K562 (cell line): ENCODE measurements at regions not wholly inside any gene's neighbourhood (a gene's known extent, or its start where the extent isn't known, plus 50 kb on each side); places are given as distances from the start of the nearest gene placed in this dataset.
A peak's percentile ranks its signal among the peaks of the same experiment; 100 is the strongest.

ENCODE experiments used
- ATAC-seq: fragments of 200-7000 bp; cut with Tn5 transposase; 3 replicates; pipeline ENCODE4 v1.9.1; 2020; ENCODE audit warnings: moderate library complexity
- BruUV-seq: library from RNA; stranded (reverse); fragments of 400-500 nt; replicated peaks from 2 replicates; lab custom pipeline; 2021; lab: Mats Ljungman, UMichigan
- CTCF ChIA-PET: fragments of 300-600 bp; formaldehyde crosslinking; extraction: SDS; loops from one replicate; lab custom pipeline; 2021; ENCODE audit warnings: low intra/inter-chr PET ratio; lab: Yijun Ruan, JAX
- POLR2A ChIA-PET: fragments of 300-600, 350-650 bp; sonication (Branson Sonifier 250); formaldehyde crosslinking; extraction: SDS; loops from one replicate; lab custom pipeline; 2021; ENCODE audit warnings: antibody characterized with exemption, inconsistent platforms; lab: Yijun Ruan, JAX
- DNase-seq, 4 experiments: peaks; one replicate each; pipeline versions ENCODE4 v3.0.0 to v3.0.0-alpha.2; 2011 to 2018; ENCODE audit warnings: low spot score in 3 of 4, mixed read lengths in 3 of 4; ENCODE audit errors: extremely low read depth in 1 of 4
- FAIRE-seq: peaks from 2 replicates; lab custom pipeline; 2011; peaks lifted over from hg19 to GRCh38; lab: Jason Lieb, UNC
- H2AFZ ChIP-seq: 2 replicates; pipeline ENCODE4 v1.6.0; 2011; ENCODE audit warnings: low read depth, low read length, control low read depth, inconsistent platforms
- H3K27ac ChIP-seq: fragments of 200-600 bp; 3 replicates; pipeline ENCODE4 v1.8.0; 2011; ENCODE audit warnings: low read depth, mild to moderate bottlenecking, control low read depth, inconsistent platforms, low read length, moderate library complexity, mixed read lengths; ENCODE audit errors: extremely low read depth
- H3K27me3 ChIP-seq, 2 experiments: fragments of 300-600 bp in 1 of 2; 2 replicates in 1 of 2; 3 replicates in 1 of 2; pipeline versions ENCODE4 v1.6.0 to v1.8.0; 2011; ENCODE audit warnings: inconsistent platforms in 2 of 2, low read length in 2 of 2, mild to moderate bottlenecking in 1 of 2, mixed read lengths in 1 of 2, moderate library complexity in 1 of 2; ENCODE audit not compliant: control insufficient read depth in 2 of 2, insufficient read depth in 2 of 2
- H3K36me3 ChIP-seq: fragments of 300-600 bp; 3 replicates; pipeline ENCODE4 v1.8.0; 2011; ENCODE audit warnings: mild to moderate bottlenecking, low read length, inconsistent platforms; ENCODE audit not compliant: control insufficient read depth, insufficient read depth
- H3K4me1 ChIP-seq, 2 experiments: fragments of 200-600 bp in 1 of 2; replicated peaks in 1 of 2; 2 replicates in 1 of 2; 3 replicates in 1 of 2; pipeline versions ENCODE4 v1.5.1 to v1.8.0; 2011; ENCODE audit warnings: inconsistent platforms in 2 of 2, low read length in 2 of 2, mild to moderate bottlenecking in 1 of 2, mixed read lengths in 1 of 2, moderate library complexity in 1 of 2; ENCODE audit not compliant: control insufficient read depth in 2 of 2, insufficient read depth in 2 of 2
- H3K4me2 ChIP-seq: 2 replicates; pipeline ENCODE4 v1.6.1; 2011; ENCODE audit warnings: low read length, control low read depth, inconsistent platforms, mixed read lengths; ENCODE audit not compliant: insufficient read depth
- H3K4me3 ChIP-seq: fragments of 200-600 bp; sonication (generic), shearing (Covaris generic); 2 replicates; pipeline ENCODE4 v1.5.1; 2016; ENCODE audit warnings: control low read depth, inconsistent platforms
- H3K79me2 ChIP-seq: fragments of 200-600 bp; 3 replicates; pipeline ENCODE4 v1.8.0; 2011; ENCODE audit warnings: low read length, inconsistent platforms; ENCODE audit not compliant: control insufficient read depth, insufficient read depth
- H3K9ac ChIP-seq, 2 experiments: 2 replicates each; pipeline versions ENCODE4 v1.6.0 to v1.6.1; 2011; ENCODE audit warnings: low read depth in 2 of 2, low read length in 2 of 2, control low read depth in 1 of 2, inconsistent platforms in 1 of 2, mild to moderate bottlenecking in 1 of 2, mixed read lengths in 1 of 2; ENCODE audit not compliant: insufficient read depth in 1 of 2
- H3K9me1 ChIP-seq: one replicate; pipeline ENCODE4 v1.6.0; 2011; ENCODE audit warnings: inconsistent platforms, mild to moderate bottlenecking, low read length, moderate library complexity; ENCODE audit not compliant: control insufficient read depth, insufficient read depth
- H3K9me3 ChIP-seq: replicated peaks from 2 replicates; pipeline ENCODE4 v1.5.1; 2011; ENCODE audit warnings: low read depth, low read length, inconsistent platforms; ENCODE audit not compliant: control insufficient read depth, insufficient read depth
- H4K20me1 ChIP-seq: replicated peaks from 2 replicates; pipeline ENCODE4 v1.6.1; 2011; ENCODE audit warnings: low read length, inconsistent platforms, mixed read lengths; ENCODE audit not compliant: control insufficient read depth, insufficient read depth
- CBX2 ChIP-seq: fragments of 200-600 bp; sonication (generic); IDR thresholded peaks from one replicate; pipeline ENCODE4 v1.6.1; 2012; ENCODE audit warnings: mild to moderate bottlenecking, low read length, inconsistent platforms; ENCODE audit not compliant: insufficient read depth, poor library complexity, severe bottlenecking
- CEBPG ChIP-seq, 3 experiments: fragments of 200-800 bp in 1 of 3; sonication (Bioruptor generic) in 1 of 3; sonication (generic) in 1 of 3; formaldehyde crosslinking in 1 of 3; IDR thresholded peaks in 2 of 3; conservative IDR thresholded peaks in 1 of 3; 2 replicates each; pipeline versions ENCODE4 v1.6.1 to v1.8.0; 2016 to 2022; ENCODE audit warnings: missing compliant biosample characterization in 2 of 3, missing genetic modification characterization in 2 of 3, mild to moderate bottlenecking in 1 of 3, missing genetic modification reagents in 1 of 3
- COPS2 ChIP-seq: fragments of 450-650 bp; conservative IDR thresholded peaks from 2 replicates; pipeline ENCODE4 v1.6.1; 2016; ENCODE audit warnings: mild to moderate bottlenecking, moderate library complexity
- CTBP1 ChIP-seq: fragments of 450-650 bp; IDR thresholded peaks from 2 replicates; pipeline ENCODE4 v1.6.1; 2016; ENCODE audit warnings: borderline replicate concordance
- E2F5 ChIP-seq: sonication (generic); formaldehyde crosslinking; IDR thresholded peaks from 2 replicates; pipeline ENCODE4 v1.8.0; 2022; ENCODE audit warnings: mild to moderate bottlenecking, missing genetic modification reagents
- HES1 ChIP-seq: fragments of 450-650 bp; IDR thresholded peaks from 2 replicates; pipeline ENCODE4 v1.6.1; 2016; ENCODE audit warnings: low read depth, mild to moderate bottlenecking, moderate library complexity
- ID3 ChIP-seq, 2 experiments: fragments of 250-450 bp in 1 of 2; fragments of 450-650 bp in 1 of 2; sonication (Bioruptor Pico) in 1 of 2; IDR thresholded peaks; 2 replicates each; pipeline versions ENCODE4 v1.6.1 to v1.8.0; 2016 to 2021; ENCODE audit warnings: mild to moderate bottlenecking in 2 of 2, moderate library complexity in 2 of 2, missing compliant biosample characterization in 1 of 2, missing genetic modification characterization in 1 of 2
- MAX ChIP-seq: sonication (generic); formaldehyde crosslinking; IDR thresholded peaks from 2 replicates; pipeline ENCODE4 v1.9.0; 2022; ENCODE audit warnings: mild to moderate bottlenecking, missing genetic modification reagents
- ZNF280A ChIP-seq: fragments of 450-650 bp; IDR thresholded peaks from 2 replicates; pipeline ENCODE4 v1.6.1; 2018; ENCODE audit warnings: mild to moderate bottlenecking, low read depth; ENCODE audit not compliant: partially characterized antibody
- WGBS: fragments of 100-300 bp; shearing (Covaris generic); methylation state at CpG from one replicate; pipeline ENCODE4 v1.1.6; 2016; ENCODE audit warnings: low coverage, mixed read lengths; ENCODE audit not compliant: insufficient coverage; ENCODE audit errors: missing lambda C conversion rate; 5-methylcytosine and 5-hydroxymethylcytosine counted together
- in situ Hi-C: fragments of 300-500 bp; cut with MboI; formaldehyde crosslinking; loops from 4 replicates; pipeline ENCODE4 v1.15.0; 2018; ENCODE audit warnings: inconsistent platforms, mixed read lengths
- intact Hi-C: fragments of 100-400 bp; cut with micrococcal nuclease; formaldehyde crosslinking; loops from 2 replicates; pipeline ENCODE4 v1.14.2; 2022

GRCh38 chr1:100631015-100631551 is 88.5 kb upstream of the VCAM1 start:
- H3K4me2 ChIP-seq = no peak overlapping the region
- no peak overlapping the region for H3K9ac ChIP-seq
- WGBS = 8% methylated on average over 4 of the region's 4 CpGs
- H3K27me3 ChIP-seq = no peaks in the 10 kb centered on the region; a peak in 1 of 5 replicates
- no peaks in the 10 kb centered on the region for H3K79me2 ChIP-seq
- no peak overlapping the region for H3K4me3 ChIP-seq
- H3K4me1 ChIP-seq = no peaks in the 10 kb centered on the region
- ATAC-seq (no peak), FAIRE-seq (no peak), DNase-seq (no peak)
- H4K20me1 ChIP-seq = no peaks in the 10 kb centered on the region
- no TSS peak for BruUV-seq
- H3K27ac ChIP-seq = no peak overlapping the region
- TF ChIP-seq COPS2 (no peak), MAX (CRISPR knock-in tag) (no peak), CTBP1 (0 out of 2 replicates have a peak, but pooled peaks have one; percentile 20), HES1 (0 out of 2 replicates have a peak, but pooled peaks have one; percentile 29), CBX2 (no peak), E2F5 (no peak), CEBPG (CRISPR knock-in tag; IDR thresholded peaks at IDR 0.05) (no peak), CEBPG (tag; conservative IDR thresholded peaks at IDR 0.05 in 1 of 2, IDR thresholded peaks at IDR 0.05 in 1 of 2) (peak; percentile 46 to 77; a peak in 3 of 4 replicates), ID3 (CRISPR knock-in tag; IDR thresholded peaks at IDR 0.05) (no peak), ID3 (tag; IDR thresholded peaks at IDR 0.05) (no peak), ZNF280A (no peak)
- H3K9me3 ChIP-seq = no peaks in the 10 kb centered on the region
- CTCF ChIA-PET = no interaction called here
- intact Hi-C loops (no loop called here), in situ Hi-C loops (no loop called here)
- no peak overlapping the region for H2AFZ ChIP-seq
- POLR2A ChIA-PET = no interaction called here
- no peaks in the 10 kb centered on the region for H3K36me3 ChIP-seq
- no peaks in the 10 kb centered on the region for H3K9me1 ChIP-seq
